Breast epithelium (tissue), 3 donors: ENCODE measurements at regions not wholly inside any gene's neighbourhood (a gene's known extent, or its start where the extent isn't known, plus 50 kb on each side); places are given as distances from the start of the nearest gene placed in this dataset.

Experiments
- CTCF ChIP-seq, 3 donors: fragments of 450-650 bp; IDR thresholded peaks; one replicate each; pipeline ENCODE4 v1.5.1; 2016 to 2017; ENCODE audit warnings: antibody characterized with exemption in 3 of 3, mild to moderate bottlenecking in 3 of 3, moderate library complexity in 3 of 3
- POLR2A ChIP-seq: fragments of 450-650 bp; IDR thresholded peaks from one replicate; pipeline ENCODE4 v1.6.1; 2016; ENCODE audit warnings: antibody characterized with exemption, mild to moderate bottlenecking, moderate library complexity

GRCh38 chr5:96573513-96573894 is 88.7 kb upstream of the CAST start:
- TF ChIP-seq POLR2A: no peak
- TF ChIP-seq CTCF (IDR thresholded peaks at IDR 0.05): no peak
